ENCODE measurements at regions not wholly inside any gene's neighbourhood (a gene's known extent, or its start where the extent isn't known, plus 50 kb on each side); places are given as distances from the start of the nearest gene placed in this dataset.

- TF ChIP-seq EP300 (IDR thresholded peaks at IDR 0.05; ENCODE audit: borderline replicate concordance) (no peak), NFIC (IDR thresholded peaks at IDR 0.05) (no peak), EGR1 (IDR thresholded peaks at IDR 0.05) (no peak)
Observed at GRCh38 chr7:41280491-41280890, 422.4 kb downstream of the INHBA start.

GRCh38 chr7:41277561-41277960 is 425.3 kb downstream of the INHBA start:
- TF ChIP-seq, protein P1, sequence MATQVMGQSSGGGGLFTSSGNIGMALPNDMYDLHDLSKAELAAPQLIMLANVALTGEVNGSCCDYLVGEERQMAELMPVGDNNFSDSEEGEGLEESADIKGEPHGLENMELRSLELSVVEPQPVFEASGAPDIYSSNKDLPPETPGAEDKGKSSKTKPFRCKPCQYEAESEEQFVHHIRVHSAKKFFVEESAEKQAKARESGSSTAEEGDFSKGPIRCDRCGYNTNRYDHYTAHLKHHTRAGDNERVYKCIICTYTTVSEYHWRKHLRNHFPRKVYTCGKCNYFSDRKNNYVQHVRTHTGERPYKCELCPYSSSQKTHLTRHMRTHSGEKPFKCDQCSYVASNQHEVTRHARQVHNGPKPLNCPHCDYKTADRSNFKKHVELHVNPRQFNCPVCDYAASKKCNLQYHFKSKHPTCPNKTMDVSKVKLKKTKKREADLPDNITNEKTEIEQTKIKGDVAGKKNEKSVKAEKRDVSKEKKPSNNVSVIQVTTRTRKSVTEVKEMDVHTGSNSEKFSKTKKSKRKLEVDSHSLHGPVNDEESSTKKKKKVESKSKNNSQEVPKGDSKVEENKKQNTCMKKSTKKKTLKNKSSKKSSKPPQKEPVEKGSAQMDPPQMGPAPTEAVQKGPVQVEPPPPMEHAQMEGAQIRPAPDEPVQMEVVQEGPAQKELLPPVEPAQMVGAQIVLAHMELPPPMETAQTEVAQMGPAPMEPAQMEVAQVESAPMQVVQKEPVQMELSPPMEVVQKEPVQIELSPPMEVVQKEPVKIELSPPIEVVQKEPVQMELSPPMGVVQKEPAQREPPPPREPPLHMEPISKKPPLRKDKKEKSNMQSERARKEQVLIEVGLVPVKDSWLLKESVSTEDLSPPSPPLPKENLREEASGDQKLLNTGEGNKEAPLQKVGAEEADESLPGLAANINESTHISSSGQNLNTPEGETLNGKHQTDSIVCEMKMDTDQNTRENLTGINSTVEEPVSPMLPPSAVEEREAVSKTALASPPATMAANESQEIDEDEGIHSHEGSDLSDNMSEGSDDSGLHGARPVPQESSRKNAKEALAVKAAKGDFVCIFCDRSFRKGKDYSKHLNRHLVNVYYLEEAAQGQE (IDR thresholded peaks at IDR 0.05; ENCODE audit: low read depth) = no peak
- TF ChIP-seq TCF12 (IDR thresholded peaks at IDR 0.05; ENCODE audit: low read depth) (no peak), EP300 (IDR thresholded peaks at IDR 0.05; ENCODE audit: borderline replicate concordance) (no peak), EGR1 (IDR thresholded peaks at IDR 0.05) (no peak)
- TF ChIP-seq, protein P2, sequence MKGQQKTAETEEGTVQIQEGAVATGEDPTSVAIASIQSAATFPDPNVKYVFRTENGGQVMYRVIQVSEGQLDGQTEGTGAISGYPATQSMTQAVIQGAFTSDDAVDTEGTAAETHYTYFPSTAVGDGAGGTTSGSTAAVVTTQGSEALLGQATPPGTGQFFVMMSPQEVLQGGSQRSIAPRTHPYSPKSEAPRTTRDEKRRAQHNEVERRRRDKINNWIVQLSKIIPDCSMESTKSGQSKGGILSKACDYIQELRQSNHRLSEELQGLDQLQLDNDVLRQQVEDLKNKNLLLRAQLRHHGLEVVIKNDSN (IDR thresholded peaks at IDR 0.05) = no peak

DNA sequence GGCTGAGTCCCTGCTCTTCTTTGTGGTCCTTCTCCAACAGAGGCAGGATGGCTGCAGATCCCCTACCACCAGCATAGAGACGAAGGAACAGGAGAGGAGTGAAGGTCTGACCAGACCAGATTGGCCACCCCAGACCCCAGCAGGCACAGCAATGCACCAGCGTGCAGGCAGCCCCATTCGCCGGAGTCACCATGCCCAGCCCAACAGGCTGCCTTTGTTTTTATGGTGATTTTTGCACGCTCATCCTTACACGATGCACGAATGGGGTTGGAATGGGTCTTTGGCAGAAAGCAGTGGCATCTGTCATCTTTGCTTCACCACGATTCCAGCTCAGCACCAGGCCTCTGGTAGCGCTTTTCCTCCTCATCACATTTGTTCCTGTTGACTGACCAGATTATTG is 427.6 kb downstream of the INHBA start:
- TF ChIP-seq RAD21 (IDR thresholded peaks at IDR 0.05; ENCODE audit: low read depth) (no peak), TEAD4 (IDR thresholded peaks at IDR 0.05) (no peak)

- TF ChIP-seq TCF12 (IDR thresholded peaks at IDR 0.05; ENCODE audit: low read depth) (no peak), TAF1 (IDR thresholded peaks at IDR 0.05; ENCODE audit: low read depth) (no peak)
Observed at GRCh38 chr7:41274179-41274578, 428.7 kb downstream of the INHBA start.

DNA sequence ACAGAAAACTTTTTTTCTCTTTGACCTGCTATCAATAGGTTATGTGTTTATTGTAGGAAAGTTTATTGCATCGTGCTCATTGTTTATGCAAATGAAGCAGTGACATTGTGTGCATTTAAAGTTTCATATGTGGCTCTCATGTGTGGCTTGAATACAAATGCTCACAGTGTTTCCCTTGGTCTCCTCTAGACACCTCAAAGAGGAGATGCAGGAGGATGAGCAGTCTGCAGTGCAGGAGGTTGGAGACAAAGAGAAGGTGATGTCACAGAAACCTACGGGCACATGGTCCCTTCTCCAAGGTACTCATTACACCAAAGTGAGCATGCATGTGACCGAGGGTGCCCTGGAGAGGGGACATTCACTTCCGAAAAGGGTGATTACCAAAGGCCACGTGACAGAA is 430.2 kb downstream of the INHBA start:
- TF ChIP-seq NFIC (IDR thresholded peaks at IDR 0.05) (no peak), TCF12 (IDR thresholded peaks at IDR 0.05; ENCODE audit: low read depth) (no peak), ZBTB7A (IDR thresholded peaks at IDR 0.05; ENCODE audit: low read depth) (no peak), RAD21 (IDR thresholded peaks at IDR 0.05; ENCODE audit: low read depth) (no peak), TAF1 (IDR thresholded peaks at IDR 0.05; ENCODE audit: low read depth) (no peak), EGR1 (IDR thresholded peaks at IDR 0.05) (no peak), EP300 (IDR thresholded peaks at IDR 0.05; ENCODE audit: borderline replicate concordance) (no peak), CEBPB (IDR thresholded peaks at IDR 0.05) (no peak), CREB1 (IDR thresholded peaks at IDR 0.05; ENCODE audit: low read depth) (no peak), TEAD4 (IDR thresholded peaks at IDR 0.05) (no peak), YY1 (IDR thresholded peaks at IDR 0.05; ENCODE audit: low read depth) (no peak)
- TF ChIP-seq, protein P1 (IDR thresholded peaks at IDR 0.05; ENCODE audit: low read depth) = no peak
- TF ChIP-seq, protein P3, sequence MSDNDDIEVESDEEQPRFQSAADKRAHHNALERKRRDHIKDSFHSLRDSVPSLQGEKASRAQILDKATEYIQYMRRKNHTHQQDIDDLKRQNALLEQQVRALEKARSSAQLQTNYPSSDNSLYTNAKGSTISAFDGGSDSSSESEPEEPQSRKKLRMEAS (IDR thresholded peaks at IDR 0.05) = no peak
- TF ChIP-seq, protein P2 (IDR thresholded peaks at IDR 0.05) = no peak

DNA sequence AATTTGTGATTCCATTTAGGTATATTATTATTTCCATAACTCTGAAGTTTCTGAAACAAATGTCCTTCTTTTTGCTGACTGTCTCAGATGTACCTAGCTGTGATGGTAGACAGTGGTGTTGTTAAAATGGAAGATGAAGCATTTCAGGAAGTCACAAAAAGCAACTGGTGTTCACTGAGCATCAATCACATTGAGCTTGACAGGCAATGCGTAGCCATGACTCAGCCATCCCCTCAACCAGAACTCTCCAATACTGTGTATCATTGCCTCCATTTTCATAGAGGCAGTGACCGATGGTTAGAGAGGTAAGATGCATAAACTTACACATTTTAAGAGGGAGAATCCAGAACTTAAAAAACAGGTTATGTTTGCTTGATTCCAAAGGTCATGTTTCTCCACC is 434.0 kb downstream of the INHBA start:
- TF ChIP-seq ZBTB7A (IDR thresholded peaks at IDR 0.05; ENCODE audit: low read depth) = no peak
- TF ChIP-seq RAD21 (IDR thresholded peaks at IDR 0.05; ENCODE audit: low read depth) = no peak
- TF ChIP-seq EP300 (IDR thresholded peaks at IDR 0.05; ENCODE audit: borderline replicate concordance) = no peak

- TF ChIP-seq YY1 (IDR thresholded peaks at IDR 0.05; ENCODE audit: low read depth) = no peak
Observed at GRCh38 chr7:41261080-41261479, 441.8 kb downstream of the INHBA start.

- TF ChIP-seq EGR1 (IDR thresholded peaks at IDR 0.05) (no peak), NFIC (IDR thresholded peaks at IDR 0.05) (no peak), CEBPB (IDR thresholded peaks at IDR 0.05) (no peak), TEAD4 (IDR thresholded peaks at IDR 0.05) (no peak), EP300 (IDR thresholded peaks at IDR 0.05; ENCODE audit: borderline replicate concordance) (no peak), RAD21 (IDR thresholded peaks at IDR 0.05; ENCODE audit: low read depth) (no peak), CREB1 (IDR thresholded peaks at IDR 0.05; ENCODE audit: low read depth) (no peak), YY1 (IDR thresholded peaks at IDR 0.05; ENCODE audit: low read depth) (no peak), ZBTB7A (IDR thresholded peaks at IDR 0.05; ENCODE audit: low read depth) (no peak), TCF12 (IDR thresholded peaks at IDR 0.05; ENCODE audit: low read depth) (no peak)
- TF ChIP-seq, protein P3 (IDR thresholded peaks at IDR 0.05) = no peak
Observed at GRCh38 chr7:41257660-41258059, 445.2 kb downstream of the INHBA start.

Measured in Ishikawa (cell line).